Astrocyte (in vitro differentiated cells and primary cell): ENCODE measurements at regions not wholly inside any gene's neighbourhood (a gene's known extent, or its start where the extent isn't known, plus 50 kb on each side); places are given as distances from the start of the nearest gene placed in this dataset.

Experiments
- DNase-seq: peaks from one replicate; pipeline ENCODE4 v3.0.0-alpha.2; 2010; ENCODE audit warnings: low read depth
- FAIRE-seq: peaks from 2 replicates; lab custom pipeline; 2011; peaks lifted over from hg19 to GRCh38; lab: Jason Lieb, UNC
- H2AFZ ChIP-seq: 2 replicates; pipeline ENCODE4 v1.6.0; 2012; ENCODE audit warnings: low read depth, low read length, inconsistent platforms
- H3K27ac ChIP-seq: 2 replicates; pipeline ENCODE4 v1.5.1; 2011; ENCODE audit warnings: low read depth, low read length, inconsistent platforms
- H3K27me3 ChIP-seq: 2 replicates; pipeline ENCODE4 v1.6.0; 2011; ENCODE audit warnings: low read length, inconsistent platforms; ENCODE audit not compliant: insufficient read depth
- H3K36me3 ChIP-seq: 2 replicates; pipeline ENCODE4 v1.5.1; 2011; ENCODE audit warnings: low read length, inconsistent platforms; ENCODE audit not compliant: insufficient read depth
- H3K4me1 ChIP-seq: 2 replicates; pipeline ENCODE4 v1.5.1; 2011; ENCODE audit warnings: low read length, inconsistent platforms; ENCODE audit not compliant: insufficient read depth
- H3K4me2 ChIP-seq: 2 replicates; pipeline ENCODE4 v1.6.0; 2012; ENCODE audit warnings: low read length, inconsistent platforms
- H3K4me3 ChIP-seq: 2 replicates; pipeline ENCODE4 v1.5.1; 2011; ENCODE audit warnings: low read depth, mild to moderate bottlenecking, low read length, inconsistent platforms; ENCODE audit not compliant: insufficient read depth
- H3K79me2 ChIP-seq: 2 replicates; pipeline ENCODE4 v1.6.0; 2012; ENCODE audit warnings: mild to moderate bottlenecking, low read length, inconsistent platforms; ENCODE audit not compliant: insufficient read depth
- H3K9ac ChIP-seq: 2 replicates; pipeline ENCODE4 v1.6.0; 2012; ENCODE audit warnings: mild to moderate bottlenecking, low read length, inconsistent platforms
- H3K9me3 ChIP-seq: 2 replicates; pipeline ENCODE4 v1.5.1; 2012; ENCODE audit warnings: low read depth, mild to moderate bottlenecking, low read length, inconsistent platforms; ENCODE audit not compliant: insufficient read depth
- H4K20me1 ChIP-seq: 2 replicates; pipeline ENCODE4 v1.6.0; 2012; ENCODE audit warnings: low read length, inconsistent platforms; ENCODE audit not compliant: insufficient read depth
- H3K27ac Mint-ChIP-seq: one replicate; pipeline ENCODE4 v1.8.0; 2021; ENCODE audit warnings: mild to moderate bottlenecking, mixed read lengths; ENCODE audit not compliant: unreplicated experiment
- H3K27me3 Mint-ChIP-seq: one replicate; pipeline ENCODE4 v1.8.0; 2021; ENCODE audit warnings: low read depth, mixed read lengths; ENCODE audit not compliant: unreplicated experiment
- H3K36me3 Mint-ChIP-seq: one replicate; pipeline ENCODE4 v1.8.0; 2021; ENCODE audit warnings: low read depth, mixed read lengths; ENCODE audit not compliant: unreplicated experiment
- H3K4me1 Mint-ChIP-seq: one replicate; pipeline ENCODE4 v1.8.0; 2021; ENCODE audit warnings: low read depth, mixed read lengths; ENCODE audit not compliant: unreplicated experiment
- H3K4me3 Mint-ChIP-seq: one replicate; pipeline ENCODE4 v1.8.0; 2021; ENCODE audit warnings: mild to moderate bottlenecking, moderate library complexity, mixed read lengths; ENCODE audit not compliant: unreplicated experiment
- H3K9me3 Mint-ChIP-seq: one replicate; pipeline ENCODE4 v1.8.0; 2021; ENCODE audit warnings: mild to moderate bottlenecking, mixed read lengths; ENCODE audit not compliant: unreplicated experiment
- CTCF ChIP-seq: IDR thresholded peaks from 2 replicates; pipeline ENCODE4 v1.5.1; 2011; ENCODE audit warnings: low read depth, mild to moderate bottlenecking, inconsistent platforms, low read length, moderate library complexity; ENCODE audit not compliant: insufficient read depth
- EZH2 ChIP-seq: IDR thresholded peaks from 2 replicates; pipeline ENCODE4 v1.6.1; 2012; ENCODE audit warnings: mild to moderate bottlenecking, low read length, inconsistent platforms; ENCODE audit not compliant: insufficient read depth

- Mint-ChIP-seq H3K27ac (no peak overlapping the region), H3K4me1 (peaks cover 7% of the 10 kb centered on the region), H3K27me3 (no peaks in the 10 kb centered on the region), H3K9me3 (no peaks in the 10 kb centered on the region), H3K36me3 (no peaks in the 10 kb centered on the region), H3K4me3 (no peak overlapping the region)
- H3K36me3 ChIP-seq, result no peaks in the 10 kb centered on the region
- H3K4me1 ChIP-seq, result no peaks in the 10 kb centered on the region
- DNase-seq (peak; percentile 48), FAIRE-seq (no peak)
- H3K79me2 ChIP-seq, result no peaks in the 10 kb centered on the region
- TF ChIP-seq EZH2, result no peak
- TF ChIP-seq CTCF, result no peak
- no peaks in the 10 kb centered on the region for H4K20me1 ChIP-seq
- no peak overlapping the region for H3K9ac ChIP-seq
- no peak overlapping the region for H3K4me3 ChIP-seq
- no peaks in the 10 kb centered on the region for H3K9me3 ChIP-seq
- no peak overlapping the region for H3K27ac ChIP-seq
- no peak overlapping the region for H2AFZ ChIP-seq
- no peaks in the 10 kb centered on the region for H3K27me3 ChIP-seq
- H3K4me2 ChIP-seq, result no peak overlapping the region
These were observed 1763.3 kb upstream of the MIR17HG start for GRCh38 chr13:89584058-89584620.

- peaks cover 15% of the 10 kb centered on the region for H3K9me3 Mint-ChIP-seq
- H3K27ac Mint-ChIP-seq, result no peak overlapping the region
- Histone ChIP-seq H3K9ac (no peak overlapping the region), H3K4me1 (no peaks in the 10 kb centered on the region), H2AFZ (no peak overlapping the region), H3K36me3 (no peaks in the 10 kb centered on the region), H3K4me2 (no peak overlapping the region), H3K27ac (no peak overlapping the region), H4K20me1 (no peaks in the 10 kb centered on the region), H3K27me3 (no peaks in the 10 kb centered on the region), H3K4me3 (no peak overlapping the region), H3K79me2 (no peaks in the 10 kb centered on the region), H3K9me3 (peaks cover 3% of the 10 kb centered on the region)
- no peak for DNase-seq
- H3K36me3 Mint-ChIP-seq, result no peaks in the 10 kb centered on the region
- no peaks in the 10 kb centered on the region for H3K4me1 Mint-ChIP-seq
- H3K27me3 Mint-ChIP-seq, result no peaks in the 10 kb centered on the region
- H3K4me3 Mint-ChIP-seq, result no peak overlapping the region
- no peak for FAIRE-seq
- TF ChIP-seq EZH2 (no peak), CTCF (no peak)
These were observed 1744.8 kb upstream of the MIR17HG start for GRCh38 chr13:89602655-89603054.

GRCh38 chr13:89603187-89603586, 1744.3 kb upstream of the MIR17HG start:
- H3K9me3 Mint-ChIP-seq, result peaks cover 18% of the 10 kb centered on the region
- H3K4me3 Mint-ChIP-seq, result no peak overlapping the region

More at GRCh38 chr13:89603187-89603586, 1744.3 kb upstream of the MIR17HG start:
- Histone ChIP-seq H3K4me3 (no peak overlapping the region), H3K4me1 (no peaks in the 10 kb centered on the region), H3K9me3 (peaks cover 3% of the 10 kb centered on the region), H3K27ac (no peak overlapping the region), H2AFZ (no peak overlapping the region), H3K4me2 (no peak overlapping the region), H4K20me1 (no peaks in the 10 kb centered on the region), H3K9ac (no peak overlapping the region), H3K79me2 (no peaks in the 10 kb centered on the region), H3K27me3 (no peaks in the 10 kb centered on the region), H3K36me3 (no peaks in the 10 kb centered on the region)
- no peaks in the 10 kb centered on the region for H3K27me3 Mint-ChIP-seq
- DNase-seq (no peak), FAIRE-seq (no peak)
- no peak for TF ChIP-seq EZH2
- TF ChIP-seq CTCF, result no peak
- H3K4me1 Mint-ChIP-seq, result no peaks in the 10 kb centered on the region
- no peak overlapping the region for H3K27ac Mint-ChIP-seq
- H3K36me3 Mint-ChIP-seq, result no peaks in the 10 kb centered on the region
